Mesothelial cell of epicardium (in vitro differentiated cells): ENCODE measurements at regions not wholly inside any gene's neighbourhood (a gene's known extent, or its start where the extent isn't known, plus 50 kb on each side); places are given as distances from the start of the nearest gene placed in this dataset.
A peak's percentile ranks its signal among the peaks of the same experiment; 100 is the strongest.
"Not testable (repeated sequence)": the region's sequence is repeated elsewhere in the genome, so short reads cannot be mapped to it uniquely, and the experiment has no call there.

ENCODE experiments used
- DNase-seq, 2 experiments: peaks; one replicate each; pipeline ENCODE4 v3.0.0; 2021; ENCODE audit warnings: low spot score in 2 of 2; ENCODE audit not compliant: unreplicated experiment in 2 of 2
- H3K27ac Mint-ChIP-seq: 2 replicates; pipeline ENCODE4 v1.8.0; 2021; ENCODE audit warnings: mixed read lengths
- H3K27me3 Mint-ChIP-seq: 2 replicates; pipeline ENCODE4 v1.8.0; 2021; ENCODE audit warnings: low read depth, mixed read lengths
- H3K36me3 Mint-ChIP-seq: 2 replicates; pipeline ENCODE4 v1.8.0; 2021; ENCODE audit warnings: mixed read lengths
- H3K4me1 Mint-ChIP-seq: 2 replicates; pipeline ENCODE4 v1.8.0; 2021; ENCODE audit warnings: mixed read lengths
- H3K4me3 Mint-ChIP-seq: 2 replicates; pipeline ENCODE4 v1.8.0; 2021; ENCODE audit warnings: mild to moderate bottlenecking, moderate library complexity, mixed read lengths
- H3K9me3 Mint-ChIP-seq: 2 replicates; pipeline ENCODE4 v1.8.0; 2021; ENCODE audit warnings: mixed read lengths
- TF ChIP-seq, protein P1 (sequence below): fragments of 200-600 bp; sonication (generic); IDR thresholded peaks from one replicate; pipeline ENCODE4 v1.5.0; 2021; ENCODE audit warnings: antibody characterized with exemption; ENCODE audit not compliant: unreplicated experiment

DNA sequence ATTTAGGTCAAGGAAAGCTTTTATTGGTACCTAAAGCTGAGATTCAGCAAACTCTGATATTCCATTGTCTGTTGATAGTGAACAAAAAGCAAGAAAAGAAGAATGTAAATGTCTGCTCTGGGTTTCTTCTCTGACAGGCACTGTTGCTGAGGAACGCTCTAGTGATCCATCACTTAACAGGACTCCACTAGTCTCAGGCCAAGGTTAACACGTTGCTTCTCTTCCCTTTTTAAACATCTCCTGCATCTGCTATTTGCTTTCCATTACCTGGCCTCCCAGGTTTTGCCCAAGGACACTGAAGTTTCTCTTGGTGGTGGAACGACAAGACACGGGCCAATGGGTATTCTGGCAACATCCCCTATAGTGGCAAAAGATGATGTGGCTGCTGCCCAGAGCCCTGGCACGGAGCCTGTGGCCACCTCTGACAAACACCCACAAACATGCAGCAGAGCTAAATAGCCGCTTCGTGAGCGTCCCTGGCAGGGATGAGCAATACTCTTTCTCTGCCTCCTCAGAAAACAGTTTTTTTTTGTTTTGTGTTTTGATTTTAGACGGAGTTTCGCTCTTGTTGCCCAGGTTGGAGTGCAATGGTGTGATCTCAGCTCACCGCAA lies 97.8 kb upstream of the AKAP13 start:
- Mint-ChIP-seq H3K36me3 (no peaks in the 10 kb centered on the region), H3K9me3 (no peaks in the 10 kb centered on the region), H3K27me3 (peaks cover 3% of the 10 kb centered on the region), H3K4me1 (peaks cover 10% of the 10 kb centered on the region), H3K4me3 (no peak overlapping the region), H3K27ac (no peak overlapping the region)
- DNase-seq = no peak
- TF ChIP-seq, protein P1, sequence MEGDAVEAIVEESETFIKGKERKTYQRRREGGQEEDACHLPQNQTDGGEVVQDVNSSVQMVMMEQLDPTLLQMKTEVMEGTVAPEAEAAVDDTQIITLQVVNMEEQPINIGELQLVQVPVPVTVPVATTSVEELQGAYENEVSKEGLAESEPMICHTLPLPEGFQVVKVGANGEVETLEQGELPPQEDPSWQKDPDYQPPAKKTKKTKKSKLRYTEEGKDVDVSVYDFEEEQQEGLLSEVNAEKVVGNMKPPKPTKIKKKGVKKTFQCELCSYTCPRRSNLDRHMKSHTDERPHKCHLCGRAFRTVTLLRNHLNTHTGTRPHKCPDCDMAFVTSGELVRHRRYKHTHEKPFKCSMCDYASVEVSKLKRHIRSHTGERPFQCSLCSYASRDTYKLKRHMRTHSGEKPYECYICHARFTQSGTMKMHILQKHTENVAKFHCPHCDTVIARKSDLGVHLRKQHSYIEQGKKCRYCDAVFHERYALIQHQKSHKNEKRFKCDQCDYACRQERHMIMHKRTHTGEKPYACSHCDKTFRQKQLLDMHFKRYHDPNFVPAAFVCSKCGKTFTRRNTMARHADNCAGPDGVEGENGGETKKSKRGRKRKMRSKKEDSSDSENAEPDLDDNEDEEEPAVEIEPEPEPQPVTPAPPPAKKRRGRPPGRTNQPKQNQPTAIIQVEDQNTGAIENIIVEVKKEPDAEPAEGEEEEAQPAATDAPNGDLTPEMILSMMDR = no peak

DNA sequence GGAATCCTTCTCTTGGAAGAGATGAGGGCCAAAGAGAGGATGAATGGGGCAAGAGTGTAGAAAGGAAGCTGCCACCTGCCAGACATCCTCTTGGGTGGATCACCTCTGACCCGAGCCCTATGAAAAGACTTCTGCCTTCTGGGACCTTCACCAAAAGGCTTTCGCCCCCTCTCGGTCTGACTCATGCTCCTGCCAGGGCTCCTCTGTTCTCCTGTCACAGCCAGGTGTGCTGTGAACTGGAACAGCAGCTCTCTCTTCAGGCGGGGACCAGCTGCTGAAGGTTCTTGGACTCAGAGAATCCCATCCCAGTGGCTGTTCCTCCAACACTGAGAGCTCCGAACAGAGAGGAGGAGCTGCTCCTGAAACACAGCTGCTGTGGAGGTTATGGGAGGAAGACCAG lies 96.6 kb upstream of the AKAP13 start:
- not testable (repeated sequence) for H3K9me3 Mint-ChIP-seq, H3K4me3 Mint-ChIP-seq, H3K27ac Mint-ChIP-seq, H3K36me3 Mint-ChIP-seq, H3K27me3 Mint-ChIP-seq, DNase-seq
- peaks cover 10% of the 10 kb centered on the region for H3K4me1 Mint-ChIP-seq

DNA sequence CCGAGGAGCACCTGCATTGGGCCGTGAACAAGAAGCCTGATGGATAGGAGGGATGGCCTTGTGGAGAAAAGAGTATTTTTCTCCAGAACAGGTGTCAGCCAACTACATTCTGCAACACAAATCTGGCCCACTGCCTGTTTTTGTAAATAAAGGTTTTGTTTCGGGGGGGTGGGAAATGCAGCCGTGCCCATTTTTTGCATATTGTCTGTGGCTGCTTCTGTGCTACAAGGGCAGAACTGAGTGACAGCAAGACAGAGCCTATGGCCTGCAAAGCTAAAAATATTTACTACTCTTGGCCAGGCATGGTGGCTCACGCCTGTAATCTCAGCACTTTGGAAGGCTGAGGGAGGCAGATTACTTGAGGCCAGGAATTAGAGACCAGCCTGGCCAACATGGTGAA lies 95.9 kb upstream of the AKAP13 start:
- Mint-ChIP-seq H3K27ac (no peak overlapping the region), H3K4me1 (peaks cover 10% of the 10 kb centered on the region), H3K9me3 (no peaks in the 10 kb centered on the region), H3K4me3 (no peak overlapping the region), H3K36me3 (no peaks in the 10 kb centered on the region), H3K27me3 (peaks cover 11% of the 10 kb centered on the region)
- no peak for DNase-seq
- TF ChIP-seq, protein P1 = no peak

DNA sequence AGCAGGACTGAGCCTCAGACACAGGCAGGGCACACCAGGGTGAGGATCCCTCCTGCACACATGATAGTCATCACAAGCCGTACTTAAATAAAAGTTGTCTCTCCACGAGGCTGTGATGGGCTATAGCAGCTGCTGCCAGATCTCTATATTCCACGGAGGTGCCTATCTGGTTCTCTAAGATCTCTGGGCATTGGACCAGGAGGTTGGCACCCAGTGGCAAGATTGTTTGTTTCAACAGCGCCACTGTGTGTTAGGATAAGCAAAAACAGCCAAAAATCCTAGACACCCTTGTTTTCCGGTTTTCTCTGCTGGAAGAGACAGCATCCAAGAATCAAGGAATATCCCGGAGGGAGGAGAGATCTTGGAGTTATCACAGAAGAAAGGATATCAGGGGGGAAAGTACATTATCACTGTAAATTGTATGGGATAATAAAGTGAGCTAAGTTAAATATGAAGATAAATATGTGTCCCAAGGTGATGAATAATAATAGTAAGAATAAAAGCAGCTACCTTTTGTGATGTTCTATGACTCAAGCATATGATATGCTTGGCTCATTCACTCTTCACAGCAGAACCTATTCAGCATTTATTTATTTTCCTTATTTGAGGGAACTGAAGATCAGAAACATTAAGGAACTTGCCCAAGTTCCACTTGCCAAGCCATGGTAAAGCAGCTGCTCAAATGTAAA lies 90.6 kb upstream of the AKAP13 start:
- no peak overlapping the region for H3K4me3 Mint-ChIP-seq
- peaks cover 10% of the 10 kb centered on the region for H3K4me1 Mint-ChIP-seq
- no peak overlapping the region for H3K27ac Mint-ChIP-seq
- DNase-seq = no peak
- no peaks in the 10 kb centered on the region for H3K36me3 Mint-ChIP-seq
- H3K27me3 Mint-ChIP-seq = peaks cover 31% of the 10 kb centered on the region
- TF ChIP-seq, protein P1 = peak; percentile 32
- no peaks in the 10 kb centered on the region for H3K9me3 Mint-ChIP-seq

DNA sequence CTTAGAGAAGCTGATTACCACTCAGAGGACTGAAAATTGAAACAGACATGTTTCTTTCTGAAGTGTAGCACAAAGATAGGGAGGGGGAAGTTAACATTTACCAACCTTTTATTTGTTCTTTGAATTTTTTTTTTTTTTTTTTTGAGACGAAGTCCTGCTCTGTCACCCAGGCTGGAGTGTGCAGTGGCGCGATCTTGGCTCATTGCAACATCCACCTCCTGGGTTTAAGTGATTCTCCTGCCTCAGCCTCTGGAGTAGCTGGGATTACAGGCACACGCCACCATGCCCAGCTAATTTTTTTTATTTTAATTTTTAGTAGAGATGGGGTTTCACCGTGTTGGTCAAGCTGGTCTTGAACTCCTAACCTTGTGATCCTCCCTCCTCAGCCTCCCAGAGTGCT lies 87.8 kb upstream of the AKAP13 start:
- not testable (repeated sequence) for H3K27ac Mint-ChIP-seq, H3K9me3 Mint-ChIP-seq, H3K4me1 Mint-ChIP-seq, H3K4me3 Mint-ChIP-seq, DNase-seq, H3K36me3 Mint-ChIP-seq
- H3K27me3 Mint-ChIP-seq = peaks cover 30% of the 10 kb centered on the region

DNA sequence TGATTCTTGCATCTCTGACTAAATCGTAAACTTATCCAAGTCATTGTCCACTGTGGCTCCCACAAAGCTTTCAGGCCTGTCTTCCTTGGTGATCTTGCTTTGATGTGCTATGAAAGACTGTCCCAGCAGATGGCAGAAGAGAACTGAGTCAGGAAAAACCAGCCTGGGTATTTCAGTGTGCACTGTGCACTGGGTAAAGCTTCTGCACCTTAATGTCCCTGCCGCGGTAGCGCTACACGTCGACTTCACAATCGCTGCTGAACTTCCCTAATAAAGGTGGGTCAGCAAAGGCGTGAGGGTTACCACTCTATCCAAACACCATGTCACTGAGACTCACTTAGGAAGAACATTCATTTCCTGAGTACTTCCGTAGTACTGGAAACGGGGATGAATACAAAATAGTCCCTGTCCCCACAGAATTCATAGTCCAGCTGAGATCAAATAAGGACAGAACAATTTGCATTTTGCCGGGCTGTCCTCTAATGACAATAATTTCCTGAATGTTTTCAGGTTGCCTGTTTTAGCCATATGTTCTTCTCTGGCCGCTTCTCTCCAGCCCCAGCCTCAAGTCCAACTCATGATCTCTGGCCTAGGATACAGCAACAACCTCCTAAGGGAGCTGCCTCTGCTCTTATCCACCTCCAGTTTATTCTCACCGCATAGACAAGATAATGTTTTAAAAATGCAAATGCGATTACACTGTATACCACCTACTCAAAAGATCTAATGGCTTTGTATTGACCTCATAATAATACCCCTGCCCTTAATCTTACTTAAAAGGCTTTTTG lies 83.6 kb upstream of the AKAP13 start:
- Mint-ChIP-seq H3K27me3 (peaks cover 3% of the 10 kb centered on the region), H3K4me3 (peak overlapping the region; percentile 52), H3K4me1 (peaks cover 7% of the 10 kb centered on the region), H3K36me3 (no peaks in the 10 kb centered on the region), H3K9me3 (no peaks in the 10 kb centered on the region), H3K27ac (no peak overlapping the region)
- DNase-seq = peak in 1 of 2 experiments; percentile 62
- TF ChIP-seq, protein P1 = peak; percentile 31
